Right lobe of liver (tissue), 6 donors: ENCODE measurements at regions not wholly inside any gene's neighbourhood (a gene's known extent, or its start where the extent isn't known, plus 50 kb on each side); places are given as distances from the start of the nearest gene placed in this dataset.

ENCODE experiments used
- ATAC-seq, 4 donors: fragments of 200-7000 bp; cut with Tn5 transposase; one replicate each; pipeline ENCODE4 v1.9.1; 2020; ENCODE audit warnings: mild to moderate bottlenecking in 4 of 4, moderate library complexity in 4 of 4
- DNase-seq, 3 donors: peaks; one replicate each; pipeline ENCODE4 v3.0.0-alpha.2; 2020
- H3K27ac ChIP-seq, 3 donors: fragments of 200-600 bp; one replicate each; pipeline ENCODE4 v1.8.0; 2022
- H3K27me3 ChIP-seq, 2 donors: fragments of 200-600 bp; one replicate each; pipeline ENCODE4 v1.8.0; 2022
- H3K36me3 ChIP-seq, 4 donors: fragments of 200-600 bp; sonication (generic) in 1 of 4; one replicate each; pipeline versions ENCODE4 v1.5.1 to v1.8.0; 2017 to 2022; ENCODE audit warnings: control low read depth in 1 of 4
- H3K4me1 ChIP-seq, 4 donors: fragments of 200-600 bp; sonication (generic) in 1 of 4; one replicate each; pipeline versions ENCODE4 v1.5.1 to v1.8.0; 2017 to 2022; ENCODE audit warnings: control low read depth in 1 of 4
- H3K4me3 ChIP-seq, 3 donors: fragments of 200-600 bp; one replicate each; pipeline ENCODE4 v1.8.0; 2022
- H3K9me3 ChIP-seq, 4 donors: fragments of 200-600 bp; sonication (generic) in 1 of 4; one replicate each; pipeline versions ENCODE4 v1.5.1 to v1.8.0; 2017 to 2022; ENCODE audit warnings: control low read depth in 1 of 4
- CTCF ChIP-seq, 4 donors: fragments of 200-600 bp in 3 of 4; fragments of 450-650 bp in 1 of 4; IDR thresholded peaks; one replicate each; pipeline versions ENCODE4 v1.5.1 to v1.8.0; 2016 to 2022; ENCODE audit warnings: antibody characterized with exemption in 4 of 4, mild to moderate bottlenecking in 2 of 4
- POLR2A ChIP-seq: fragments of 450-650 bp; IDR thresholded peaks from one replicate; pipeline ENCODE4 v1.6.1; 2017; ENCODE audit warnings: antibody characterized with exemption, mild to moderate bottlenecking
- WGBS: methylation state at CpG from one replicate; pipeline ENCODE4 v1.1.6; 2018; ENCODE audit warnings: low coverage, low lambda C conversion rate; ENCODE audit not compliant: insufficient coverage; ENCODE audit errors: missing lambda C conversion rate; 5-methylcytosine and 5-hydroxymethylcytosine counted together
- intact Hi-C, 2 donors: fragments of 100-400 bp; cut with DNase I; formaldehyde crosslinking; loops; one replicate each; pipeline versions ENCODE4 v1.11.2 to v1.14.1; 2022
- donor health status: DM: no; HTN: yes; CAD: no.
- donor health status: DM: no; HTN: no; CAD: no.
- donor health status: DM: no; HTN: no; CAD: no.
- donor health status: DM: no; HTN: yes; CAD: no.
- donor health status: DM: no; HTN: yes; CAD: no.

DNA sequence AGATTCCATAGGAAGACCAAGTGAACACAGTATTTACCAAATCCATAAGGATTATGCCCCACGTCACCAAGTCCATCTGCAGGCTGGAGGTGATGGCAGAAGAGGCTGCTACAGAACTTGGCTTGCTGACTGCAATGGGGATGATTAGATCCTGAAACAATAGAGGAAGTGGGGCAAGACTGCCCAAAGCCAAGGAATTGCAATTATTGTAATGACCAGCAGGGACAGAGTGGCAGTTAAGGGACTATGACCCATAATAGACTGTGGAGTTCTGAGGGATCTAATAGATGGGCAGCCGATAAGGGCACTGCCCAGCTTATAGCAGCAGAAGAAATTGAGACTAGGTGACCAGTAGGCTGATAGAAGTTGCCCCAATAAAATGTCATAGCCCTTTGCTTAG is 108.4 kb downstream of the MINAR1 start:
- ATAC-seq = no peak
- WGBS = 73% methylated on average over 2 of the region's 2 CpGs
- DNase-seq = no peak
- no peaks in the 10 kb centered on the region for H3K4me1 ChIP-seq
- intact Hi-C loops = no loop called here
- no peaks in the 10 kb centered on the region for H3K36me3 ChIP-seq
- TF ChIP-seq CTCF (IDR thresholded peaks at IDR 0.05) (no peak), POLR2A (no peak)
- no peak overlapping the region for H3K4me3 ChIP-seq
- no peak overlapping the region for H3K27ac ChIP-seq
- H3K9me3 ChIP-seq = no peaks in the 10 kb centered on the region
- no peaks in the 10 kb centered on the region for H3K27me3 ChIP-seq

- H3K4me1 ChIP-seq = no peaks in the 10 kb centered on the region
- no peak overlapping the region for H3K27ac ChIP-seq
- no peaks in the 10 kb centered on the region for H3K36me3 ChIP-seq
- H3K27me3 ChIP-seq = no peaks in the 10 kb centered on the region
- WGBS = 79% methylated on average over 3 of the region's 3 CpGs
- no peaks in the 10 kb centered on the region for H3K9me3 ChIP-seq
- intact Hi-C loops = no loop called here
- no peak for TF ChIP-seq POLR2A
- TF ChIP-seq CTCF (IDR thresholded peaks at IDR 0.05) = no peak
- ATAC-seq (no peak), DNase-seq (no peak)
- H3K4me3 ChIP-seq = no peak overlapping the region
Measured at GRCh38 chr15:79541196-79541595, 109.1 kb downstream of the MINAR1 start.

- Histone ChIP-seq H3K36me3 (no peaks in the 10 kb centered on the region), H3K27ac (no peak overlapping the region), H3K4me1 (no peaks in the 10 kb centered on the region), H3K27me3 (no peaks in the 10 kb centered on the region), H3K9me3 (no peaks in the 10 kb centered on the region), H3K4me3 (no peak overlapping the region)
- ATAC-seq (no peak), DNase-seq (no peak)
- TF ChIP-seq CTCF (IDR thresholded peaks at IDR 0.05) (no peak), POLR2A (no peak)
- intact Hi-C loops = no loop called here
Measured at GRCh38 chr15:79543097-79543496, 111.0 kb downstream of the MINAR1 start.

DNA sequence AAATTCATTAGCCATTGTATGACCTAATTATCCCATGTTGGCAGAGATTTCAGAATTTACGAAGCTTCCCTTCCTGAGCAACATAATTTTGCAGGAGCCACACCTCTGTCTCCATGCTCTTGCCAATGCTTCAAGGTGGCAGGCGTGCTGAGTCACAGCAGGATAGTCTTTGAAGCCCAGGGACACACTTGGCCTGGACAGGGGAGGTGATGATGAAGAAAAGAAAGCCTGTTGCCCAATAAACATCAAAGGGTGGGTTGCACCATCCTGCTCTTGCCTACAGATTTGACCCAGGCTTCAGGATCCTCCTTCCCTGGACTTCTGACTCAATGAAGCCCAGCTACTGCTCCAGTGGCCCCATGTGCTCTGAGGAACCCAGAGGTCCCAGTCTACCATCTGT is 117.1 kb downstream of the MINAR1 start:
- ATAC-seq (no peak), DNase-seq (no peak)
- Histone ChIP-seq H3K4me1 (no peaks in the 10 kb centered on the region), H3K27ac (no peak overlapping the region), H3K9me3 (no peaks in the 10 kb centered on the region), H3K36me3 (no peaks in the 10 kb centered on the region), H3K27me3 (no peaks in the 10 kb centered on the region), H3K4me3 (no peak overlapping the region)
- 56% methylated on average over 2 of the region's 2 CpGs for WGBS
- intact Hi-C loops = no loop called here
- TF ChIP-seq CTCF (IDR thresholded peaks at IDR 0.05) (no peak), POLR2A (no peak)

DNA sequence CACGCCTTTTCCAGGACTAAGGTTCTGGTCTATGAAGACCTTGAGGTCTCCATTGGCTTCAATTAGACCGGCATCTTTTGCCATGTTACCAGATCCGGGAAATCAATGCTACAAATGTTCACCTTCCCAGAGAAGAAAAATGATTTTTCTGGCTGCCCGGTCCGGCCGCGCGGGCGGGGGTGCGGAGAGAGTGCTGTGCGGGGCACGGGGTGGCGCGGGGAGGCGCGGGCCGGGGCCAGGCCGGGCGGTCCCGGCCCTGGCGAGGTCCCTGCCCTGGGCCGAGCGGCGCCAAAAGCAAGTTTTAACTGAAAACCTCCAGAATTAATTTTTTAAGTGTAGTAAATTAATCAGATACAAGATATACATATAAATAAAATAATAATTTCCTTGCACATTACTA is 128.2 kb downstream of the MINAR1 start:
- no peaks in the 10 kb centered on the region for H3K36me3 ChIP-seq
- ATAC-seq (no peak), DNase-seq (no peak)
- H3K4me3 ChIP-seq = no peak overlapping the region
- H3K27me3 ChIP-seq = no peaks in the 10 kb centered on the region
- 90% methylated on average over 23 of the region's 24 CpGs for WGBS
- H3K27ac ChIP-seq = no peak overlapping the region
- no peaks in the 10 kb centered on the region for H3K9me3 ChIP-seq
- no peaks in the 10 kb centered on the region for H3K4me1 ChIP-seq
- intact Hi-C loops = no loop called here
- TF ChIP-seq POLR2A (no peak), CTCF (IDR thresholded peaks at IDR 0.05) (no peak)
